Spleen (tissue), 7 donors: ENCODE measurements at regions not wholly inside any gene's neighbourhood (a gene's known extent, or its start where the extent isn't known, plus 50 kb on each side); places are given as distances from the start of the nearest gene placed in this dataset.

Source experiments
- POLR2AphosphoS5 ChIP-seq, 3 donors: sonication (generic); formaldehyde crosslinking; IDR thresholded peaks; one replicate each; pipeline ENCODE4 v1.5.1; 2017; ENCODE audit warnings: antibody characterized with exemption in 3 of 3
- TF ChIP-seq, protein P1 (sequence below), 11 experiments: fragments of 200-600 bp in 7 of 11; fragments of 450-650 bp in 4 of 11; sonication (generic) in 4 of 11; IDR thresholded peaks in 8 of 11; conservative IDR thresholded peaks in 3 of 11; 1 replicate in 7 of 11; 2 replicates in 4 of 11; pipeline versions ENCODE4 v1.4.0 to v1.8.0; 2016 to 2021; ENCODE audit warnings: antibody characterized with exemption in 11 of 11, inconsistent platforms in 4 of 11, mild to moderate bottlenecking in 1 of 11
- donor health status: DM: no; HTN: no; CAD: no; lungs with moderate emphysema.
- donor health status: DM: no; HTN: no; CAD: no.
- donor health status: DM: no; HTN: no; CAD: no.

GRCh38 chr4:83981156-83981555 lies 445.2 kb downstream of the GPAT3 start:
- TF ChIP-seq, protein P1, sequence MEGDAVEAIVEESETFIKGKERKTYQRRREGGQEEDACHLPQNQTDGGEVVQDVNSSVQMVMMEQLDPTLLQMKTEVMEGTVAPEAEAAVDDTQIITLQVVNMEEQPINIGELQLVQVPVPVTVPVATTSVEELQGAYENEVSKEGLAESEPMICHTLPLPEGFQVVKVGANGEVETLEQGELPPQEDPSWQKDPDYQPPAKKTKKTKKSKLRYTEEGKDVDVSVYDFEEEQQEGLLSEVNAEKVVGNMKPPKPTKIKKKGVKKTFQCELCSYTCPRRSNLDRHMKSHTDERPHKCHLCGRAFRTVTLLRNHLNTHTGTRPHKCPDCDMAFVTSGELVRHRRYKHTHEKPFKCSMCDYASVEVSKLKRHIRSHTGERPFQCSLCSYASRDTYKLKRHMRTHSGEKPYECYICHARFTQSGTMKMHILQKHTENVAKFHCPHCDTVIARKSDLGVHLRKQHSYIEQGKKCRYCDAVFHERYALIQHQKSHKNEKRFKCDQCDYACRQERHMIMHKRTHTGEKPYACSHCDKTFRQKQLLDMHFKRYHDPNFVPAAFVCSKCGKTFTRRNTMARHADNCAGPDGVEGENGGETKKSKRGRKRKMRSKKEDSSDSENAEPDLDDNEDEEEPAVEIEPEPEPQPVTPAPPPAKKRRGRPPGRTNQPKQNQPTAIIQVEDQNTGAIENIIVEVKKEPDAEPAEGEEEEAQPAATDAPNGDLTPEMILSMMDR (IDR thresholded peaks at IDR 0.05 in 8 of 11, conservative IDR thresholded peaks at IDR 0.05 in 3 of 11) = no peak
- no peak for TF ChIP-seq POLR2AphosphoS5 (IDR thresholded peaks at IDR 0.05)
